ENCODE measurements at regions not wholly inside any gene's neighbourhood (a gene's known extent, or its start where the extent isn't known, plus 50 kb on each side); places are given as distances from the start of the nearest gene placed in this dataset.

GRCh38 chr21:15430577-15430976 is 299.2 kb upstream of the USP25 start (continued):
- TF ChIP-seq, protein P1, sequence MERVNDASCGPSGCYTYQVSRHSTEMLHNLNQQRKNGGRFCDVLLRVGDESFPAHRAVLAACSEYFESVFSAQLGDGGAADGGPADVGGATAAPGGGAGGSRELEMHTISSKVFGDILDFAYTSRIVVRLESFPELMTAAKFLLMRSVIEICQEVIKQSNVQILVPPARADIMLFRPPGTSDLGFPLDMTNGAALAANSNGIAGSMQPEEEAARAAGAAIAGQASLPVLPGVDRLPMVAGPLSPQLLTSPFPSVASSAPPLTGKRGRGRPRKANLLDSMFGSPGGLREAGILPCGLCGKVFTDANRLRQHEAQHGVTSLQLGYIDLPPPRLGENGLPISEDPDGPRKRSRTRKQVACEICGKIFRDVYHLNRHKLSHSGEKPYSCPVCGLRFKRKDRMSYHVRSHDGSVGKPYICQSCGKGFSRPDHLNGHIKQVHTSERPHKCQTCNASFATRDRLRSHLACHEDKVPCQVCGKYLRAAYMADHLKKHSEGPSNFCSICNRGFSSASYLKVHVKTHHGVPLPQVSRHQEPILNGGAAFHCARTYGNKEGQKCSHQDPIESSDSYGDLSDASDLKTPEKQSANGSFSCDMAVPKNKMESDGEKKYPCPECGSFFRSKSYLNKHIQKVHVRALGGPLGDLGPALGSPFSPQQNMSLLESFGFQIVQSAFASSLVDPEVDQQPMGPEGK (CRISPR knock-in tag; IDR thresholded peaks at IDR 0.05; ENCODE audit: borderline replicate concordance): no peak
- no peak for TF ChIP-seq CSDC2 (CRISPR knock-in tag; IDR thresholded peaks at IDR 0.05)

- ATAC-seq: no peak
- TF ChIP-seq ZC3H10 (CRISPR knock-in tag; IDR thresholded peaks at IDR 0.05): no peak
- no peak for TF ChIP-seq ZFP30 (CRISPR knock-in tag; IDR thresholded peaks at IDR 0.05)
- TF ChIP-seq GLIS3 (CRISPR knock-in tag; IDR thresholded peaks at IDR 0.05): no peak
These were observed 298.7 kb upstream of the USP25 start for GRCh38 chr21:15431053-15431452.

DNA sequence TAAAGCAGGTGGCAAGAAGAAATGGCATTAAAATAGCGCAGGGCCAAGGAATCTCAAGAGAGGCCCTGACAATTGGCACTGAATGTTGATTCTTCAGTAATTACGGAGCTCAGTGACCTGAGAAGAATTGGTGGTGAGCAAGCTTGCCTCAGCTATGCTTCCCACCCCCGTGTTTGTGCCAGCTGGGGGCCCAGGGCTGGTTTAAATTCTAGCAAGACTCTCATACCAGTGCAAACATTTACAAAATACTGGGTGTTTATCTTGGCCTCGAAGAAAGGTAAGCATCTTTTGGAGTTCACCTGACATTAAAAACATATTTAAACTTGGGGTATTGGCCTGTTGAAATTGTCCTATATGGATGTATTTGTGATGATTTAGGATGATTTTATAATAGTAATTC is 296.7 kb upstream of the USP25 start:
- TF ChIP-seq, protein P2, sequence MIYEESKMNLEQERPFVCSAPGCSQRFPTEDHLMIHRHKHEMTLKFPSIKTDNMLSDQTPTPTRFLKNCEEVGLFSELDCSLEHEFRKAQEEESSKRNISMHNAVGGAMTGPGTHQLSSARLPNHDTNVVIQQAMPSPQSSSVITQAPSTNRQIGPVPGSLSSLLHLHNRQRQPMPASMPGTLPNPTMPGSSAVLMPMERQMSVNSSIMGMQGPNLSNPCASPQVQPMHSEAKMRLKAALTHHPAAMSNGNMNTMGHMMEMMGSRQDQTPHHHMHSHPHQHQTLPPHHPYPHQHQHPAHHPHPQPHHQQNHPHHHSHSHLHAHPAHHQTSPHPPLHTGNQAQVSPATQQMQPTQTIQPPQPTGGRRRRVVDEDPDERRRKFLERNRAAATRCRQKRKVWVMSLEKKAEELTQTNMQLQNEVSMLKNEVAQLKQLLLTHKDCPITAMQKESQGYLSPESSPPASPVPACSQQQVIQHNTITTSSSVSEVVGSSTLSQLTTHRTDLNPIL (CRISPR knock-in tag; IDR thresholded peaks at IDR 0.05; ENCODE audit: low read depth): no peak
- TF ChIP-seq, protein P3, sequence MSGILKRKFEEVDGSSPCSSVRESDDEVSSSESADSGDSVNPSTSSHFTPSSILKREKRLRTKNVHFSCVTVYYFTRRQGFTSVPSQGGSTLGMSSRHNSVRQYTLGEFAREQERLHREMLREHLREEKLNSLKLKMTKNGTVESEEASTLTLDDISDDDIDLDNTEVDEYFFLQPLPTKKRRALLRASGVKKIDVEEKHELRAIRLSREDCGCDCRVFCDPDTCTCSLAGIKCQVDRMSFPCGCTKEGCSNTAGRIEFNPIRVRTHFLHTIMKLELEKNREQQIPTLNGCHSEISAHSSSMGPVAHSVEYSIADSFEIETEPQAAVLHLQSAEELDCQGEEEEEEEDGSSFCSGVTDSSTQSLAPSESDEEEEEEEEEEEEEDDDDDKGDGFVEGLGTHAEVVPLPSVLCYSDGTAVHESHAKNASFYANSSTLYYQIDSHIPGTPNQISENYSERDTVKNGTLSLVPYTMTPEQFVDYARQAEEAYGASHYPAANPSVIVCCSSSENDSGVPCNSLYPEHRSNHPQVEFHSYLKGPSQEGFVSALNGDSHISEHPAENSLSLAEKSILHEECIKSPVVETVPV (CRISPR knock-in tag; IDR thresholded peaks at IDR 0.05): no peak
- TF ChIP-seq SNAI2 (CRISPR knock-in tag; IDR thresholded peaks at IDR 0.05): no peak
- TF ChIP-seq ZFP30 (CRISPR knock-in tag; IDR thresholded peaks at IDR 0.05): no peak
- no peak for TF ChIP-seq ZNF8 (CRISPR knock-in tag; IDR thresholded peaks at IDR 0.05)
- no peak for TF ChIP-seq TOX (CRISPR knock-in tag; IDR thresholded peaks at IDR 0.05; ENCODE audit: borderline replicate concordance)
- TF ChIP-seq, protein P4, sequence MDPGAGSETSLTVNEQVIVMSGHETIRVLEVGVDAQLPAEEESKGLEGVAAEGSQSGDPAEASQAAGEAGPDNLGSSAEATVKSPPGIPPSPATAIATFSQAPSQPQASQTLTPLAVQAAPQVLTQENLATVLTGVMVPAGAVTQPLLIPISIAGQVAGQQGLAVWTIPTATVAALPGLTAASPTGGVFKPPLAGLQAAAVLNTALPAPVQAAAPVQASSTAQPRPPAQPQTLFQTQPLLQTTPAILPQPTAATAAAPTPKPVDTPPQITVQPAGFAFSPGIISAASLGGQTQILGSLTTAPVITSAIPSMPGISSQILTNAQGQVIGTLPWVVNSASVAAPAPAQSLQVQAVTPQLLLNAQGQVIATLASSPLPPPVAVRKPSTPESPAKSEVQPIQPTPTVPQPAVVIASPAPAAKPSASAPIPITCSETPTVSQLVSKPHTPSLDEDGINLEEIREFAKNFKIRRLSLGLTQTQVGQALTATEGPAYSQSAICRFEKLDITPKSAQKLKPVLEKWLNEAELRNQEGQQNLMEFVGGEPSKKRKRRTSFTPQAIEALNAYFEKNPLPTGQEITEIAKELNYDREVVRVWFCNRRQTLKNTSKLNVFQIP (CRISPR knock-in tag; IDR thresholded peaks at IDR 0.05; ENCODE audit: borderline replicate concordance, low read depth): no peak
- TF ChIP-seq ZFP3 (CRISPR knock-in tag; IDR thresholded peaks at IDR 0.05): no peak
- no peak for TF ChIP-seq RARB (CRISPR knock-in tag; IDR thresholded peaks at IDR 0.05)
- no peak for TF ChIP-seq TCF4 (CRISPR knock-in tag; IDR thresholded peaks at IDR 0.05; ENCODE audit: borderline replicate concordance)
- TF ChIP-seq PPARA (CRISPR knock-in tag; IDR thresholded peaks at IDR 0.05; ENCODE audit: borderline replicate concordance): no peak
- no peak for TF ChIP-seq GLIS3 (CRISPR knock-in tag; IDR thresholded peaks at IDR 0.05)
- no peak for TF ChIP-seq CSDC2 (CRISPR knock-in tag; IDR thresholded peaks at IDR 0.05)
- TF ChIP-seq, protein P5, sequence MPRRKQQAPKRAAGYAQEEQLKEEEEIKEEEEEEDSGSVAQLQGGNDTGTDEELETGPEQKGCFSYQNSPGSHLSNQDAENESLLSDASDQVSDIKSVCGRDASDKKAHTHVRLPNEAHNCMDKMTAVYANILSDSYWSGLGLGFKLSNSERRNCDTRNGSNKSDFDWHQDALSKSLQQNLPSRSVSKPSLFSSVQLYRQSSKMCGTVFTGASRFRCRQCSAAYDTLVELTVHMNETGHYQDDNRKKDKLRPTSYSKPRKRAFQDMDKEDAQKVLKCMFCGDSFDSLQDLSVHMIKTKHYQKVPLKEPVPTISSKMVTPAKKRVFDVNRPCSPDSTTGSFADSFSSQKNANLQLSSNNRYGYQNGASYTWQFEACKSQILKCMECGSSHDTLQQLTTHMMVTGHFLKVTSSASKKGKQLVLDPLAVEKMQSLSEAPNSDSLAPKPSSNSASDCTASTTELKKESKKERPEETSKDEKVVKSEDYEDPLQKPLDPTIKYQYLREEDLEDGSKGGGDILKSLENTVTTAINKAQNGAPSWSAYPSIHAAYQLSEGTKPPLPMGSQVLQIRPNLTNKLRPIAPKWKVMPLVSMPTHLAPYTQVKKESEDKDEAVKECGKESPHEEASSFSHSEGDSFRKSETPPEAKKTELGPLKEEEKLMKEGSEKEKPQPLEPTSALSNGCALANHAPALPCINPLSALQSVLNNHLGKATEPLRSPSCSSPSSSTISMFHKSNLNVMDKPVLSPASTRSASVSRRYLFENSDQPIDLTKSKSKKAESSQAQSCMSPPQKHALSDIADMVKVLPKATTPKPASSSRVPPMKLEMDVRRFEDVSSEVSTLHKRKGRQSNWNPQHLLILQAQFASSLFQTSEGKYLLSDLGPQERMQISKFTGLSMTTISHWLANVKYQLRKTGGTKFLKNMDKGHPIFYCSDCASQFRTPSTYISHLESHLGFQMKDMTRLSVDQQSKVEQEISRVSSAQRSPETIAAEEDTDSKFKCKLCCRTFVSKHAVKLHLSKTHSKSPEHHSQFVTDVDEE (CRISPR knock-in tag; IDR thresholded peaks at IDR 0.05): no peak
- no peak for TF ChIP-seq ZNF565 (CRISPR knock-in tag; conservative IDR thresholded peaks at IDR 0.05; ENCODE audit: low read depth)
- TF ChIP-seq ISL1 (CRISPR knock-in tag; IDR thresholded peaks at IDR 0.05): no peak
- no peak for TF ChIP-seq ZC3H10 (CRISPR knock-in tag; IDR thresholded peaks at IDR 0.05)
- TF ChIP-seq ARNTL (CRISPR knock-in tag; IDR thresholded peaks at IDR 0.05; ENCODE audit: borderline replicate concordance, low read depth): no peak
- TF ChIP-seq ZNF70 (CRISPR knock-in tag; IDR thresholded peaks at IDR 0.05): no peak
- TF ChIP-seq ESRRG (CRISPR knock-in tag; IDR thresholded peaks at IDR 0.05): no peak
- no peak for ATAC-seq

All from SK-N-SH treated with all-trans-retinoic acid at 6 μM for 48 hours (cell line).